Stomach (tissue), 8 donors: ENCODE measurements at regions not wholly inside any gene's neighbourhood (a gene's known extent, or its start where the extent isn't known, plus 50 kb on each side); places are given as distances from the start of the nearest gene placed in this dataset.
A peak's percentile ranks its signal among the peaks of the same experiment; 100 is the strongest.

Experiments
- DNase-seq, 2 donors: peaks; one replicate each; pipeline versions ENCODE4 v3.0.0 to v3.0.0-alpha.2; 2013 to 2019
- H3K27ac ChIP-seq, 5 donors: fragments of 200-600 bp in 4 of 5; sonication (generic) in 4 of 5; one replicate each; pipeline ENCODE4 v1.5.1; 2013 to 2019; ENCODE audit warnings: mild to moderate bottlenecking in 1 of 5, moderate library complexity in 1 of 5
- H3K27me3 ChIP-seq, 3 donors: fragments of 200-600 bp; sonication (generic); one replicate each; pipeline ENCODE4 v1.5.1; 2017 to 2019; ENCODE audit warnings: mixed run types in 1 of 3
- H3K36me3 ChIP-seq, 4 donors: fragments of 200-600 bp; sonication (generic); 1 replicate in 3 of 4; 2 replicates in 1 of 4; pipeline ENCODE4 v1.5.1; 2016 to 2019
- H3K4me1 ChIP-seq, 4 donors: fragments of 200-600 bp; sonication (generic); one replicate each; pipeline ENCODE4 v1.5.1; 2016 to 2019
- H3K4me3 ChIP-seq, 4 donors: fragments of 200-600 bp; sonication (generic) in 3 of 4; one replicate each; pipeline ENCODE4 v1.5.1; 2016 to 2019; ENCODE audit warnings: mild to moderate bottlenecking in 1 of 4
- H3K9me3 ChIP-seq, 4 donors: fragments of 200-600 bp; sonication (generic); one replicate each; pipeline ENCODE4 v1.5.1; 2016 to 2019
- EP300 ChIP-seq: sonication (generic); formaldehyde crosslinking; IDR thresholded peaks from one replicate; pipeline ENCODE4 v1.6.1; 2017; ENCODE audit warnings: antibody characterized with exemption
- POLR2A ChIP-seq, 4 donors: fragments of 450-650 bp; IDR thresholded peaks; one replicate each; pipeline ENCODE4 v1.6.1; 2016; ENCODE audit warnings: antibody characterized with exemption in 4 of 4, control low read depth in 2 of 4, mild to moderate bottlenecking in 1 of 4, moderate library complexity in 1 of 4
- POLR2AphosphoS5 ChIP-seq, 3 donors: sonication (generic); formaldehyde crosslinking; IDR thresholded peaks; one replicate each; pipeline ENCODE4 v1.6.1; 2016; ENCODE audit warnings: antibody characterized with exemption in 3 of 3
- WGBS, 5 donors: extraction: QIAGEN DNeasy Blood & Tissue Kit in 3 of 5; methylation state at CpG; one replicate each; pipeline versions ENCODE4 v1.1.5 to v1.1.7; 2013 to 2018; 5-methylcytosine and 5-hydroxymethylcytosine counted together
- intact Hi-C: fragments of 100-400 bp; cut with DNase I; formaldehyde crosslinking; loops from one replicate; pipeline ENCODE4 v1.15.1; 2023; ENCODE audit warnings: low total_unique reads
- TF ChIP-seq, protein P1 (sequence below), 7 experiments: fragments of 450-650 bp in 4 of 7; fragments of 200-600 bp in 3 of 7; sonication (generic) in 3 of 7; IDR thresholded peaks; one replicate each; pipeline ENCODE4 v1.5.1; 2016 to 2019; ENCODE audit warnings: antibody characterized with exemption in 7 of 7, control low read depth in 2 of 7, mild to moderate bottlenecking in 1 of 7
- donor health status: healthy with polysubstance abuse.
- donor health status: Bipolar disorder and iron deficiency.
- donor health status: healthy.

DNA sequence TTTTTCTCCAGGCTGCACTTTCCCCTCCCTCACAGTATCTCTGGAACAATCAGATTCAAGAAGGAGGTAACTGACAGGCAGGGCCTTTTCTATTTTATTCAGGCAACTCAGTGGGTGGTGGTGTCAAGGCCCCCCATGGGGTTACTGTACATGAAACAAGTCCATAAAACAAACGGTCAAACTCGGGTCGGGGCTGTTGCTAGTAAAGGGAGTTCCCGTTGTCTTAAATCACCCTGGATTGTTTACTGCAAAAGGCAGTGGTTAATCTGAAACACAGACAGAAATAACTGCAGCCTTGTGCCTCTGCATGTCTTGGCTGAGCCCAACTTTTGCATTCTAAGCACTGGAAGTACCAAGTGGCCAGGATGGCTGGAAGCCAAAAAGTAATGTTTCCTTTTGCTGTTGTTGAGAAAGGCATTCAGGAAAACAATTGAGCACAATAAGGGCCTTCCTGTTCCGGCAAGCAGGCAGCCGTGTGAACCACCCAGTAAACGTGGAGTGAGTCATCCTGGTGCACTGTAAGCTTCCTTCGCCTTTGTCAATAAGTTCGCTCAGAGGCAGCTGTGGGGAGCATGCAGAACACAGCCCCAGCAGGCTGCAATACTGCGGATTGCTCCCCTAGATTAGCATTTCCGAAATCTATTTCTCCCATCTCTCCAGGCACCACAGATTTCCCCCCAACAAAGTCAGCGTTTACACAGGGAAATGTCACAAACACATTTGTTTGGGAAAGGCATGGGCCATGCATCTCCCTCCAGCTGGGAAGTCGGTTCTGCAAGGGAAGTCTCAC is 149.6 kb downstream of the IRS1 start:
- peak overlapping the region; percentile 51 to 86 (median 74) for H3K27ac ChIP-seq
- peak; percentile 79 to 94 for DNase-seq
- no peak overlapping the region for H3K4me3 ChIP-seq
- no peaks in the 10 kb centered on the region for H3K27me3 ChIP-seq
- H3K4me1 ChIP-seq = peaks cover 17 to 32% (median 26%) of the 10 kb centered on the region in 4 donors
- TF ChIP-seq EP300 (peak; percentile 3), POLR2A (IDR thresholded peaks at IDR 0.05) (no peak), POLR2AphosphoS5 (IDR thresholded peaks at IDR 0.05) (peak; percentile 65 to 96 (median 79))
- TF ChIP-seq, protein P1, sequence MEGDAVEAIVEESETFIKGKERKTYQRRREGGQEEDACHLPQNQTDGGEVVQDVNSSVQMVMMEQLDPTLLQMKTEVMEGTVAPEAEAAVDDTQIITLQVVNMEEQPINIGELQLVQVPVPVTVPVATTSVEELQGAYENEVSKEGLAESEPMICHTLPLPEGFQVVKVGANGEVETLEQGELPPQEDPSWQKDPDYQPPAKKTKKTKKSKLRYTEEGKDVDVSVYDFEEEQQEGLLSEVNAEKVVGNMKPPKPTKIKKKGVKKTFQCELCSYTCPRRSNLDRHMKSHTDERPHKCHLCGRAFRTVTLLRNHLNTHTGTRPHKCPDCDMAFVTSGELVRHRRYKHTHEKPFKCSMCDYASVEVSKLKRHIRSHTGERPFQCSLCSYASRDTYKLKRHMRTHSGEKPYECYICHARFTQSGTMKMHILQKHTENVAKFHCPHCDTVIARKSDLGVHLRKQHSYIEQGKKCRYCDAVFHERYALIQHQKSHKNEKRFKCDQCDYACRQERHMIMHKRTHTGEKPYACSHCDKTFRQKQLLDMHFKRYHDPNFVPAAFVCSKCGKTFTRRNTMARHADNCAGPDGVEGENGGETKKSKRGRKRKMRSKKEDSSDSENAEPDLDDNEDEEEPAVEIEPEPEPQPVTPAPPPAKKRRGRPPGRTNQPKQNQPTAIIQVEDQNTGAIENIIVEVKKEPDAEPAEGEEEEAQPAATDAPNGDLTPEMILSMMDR (IDR thresholded peaks at IDR 0.05) = no peak
- intact Hi-C loops = no loop called here
- peaks cover 0 to 7% (median 0%) of the 10 kb centered on the region in 4 donors for H3K9me3 ChIP-seq
- 4 to 11% (median 7%) methylated on average over 13 of the region's 13 CpGs for WGBS, 5 donors
- H3K36me3 ChIP-seq = no peaks in the 10 kb centered on the region

DNA sequence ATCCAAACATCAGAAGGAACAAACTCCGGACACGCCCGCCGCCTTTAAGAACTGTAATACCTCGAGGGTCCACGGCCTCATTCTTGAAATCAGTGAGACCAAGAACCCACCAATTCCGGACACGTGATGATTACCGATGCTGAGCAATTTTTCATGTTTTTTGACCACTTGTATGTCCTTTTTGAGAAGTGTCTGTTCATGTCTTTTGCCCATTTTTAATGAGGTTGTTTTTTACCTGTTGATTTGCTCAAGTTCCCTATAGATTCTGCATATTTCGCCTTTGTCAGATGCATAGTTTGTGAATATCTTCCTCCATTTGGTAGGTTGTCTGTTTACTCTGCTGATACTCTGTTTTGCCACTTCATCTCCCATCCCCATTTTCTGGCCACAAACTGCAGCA is 150.4 kb downstream of the IRS1 start:
- peaks cover 0 to 7% (median 0%) of the 10 kb centered on the region in 4 donors for H3K9me3 ChIP-seq
- no peak overlapping the region for H3K4me3 ChIP-seq
- H3K4me1 ChIP-seq = peaks cover 17 to 32% (median 26%) of the 10 kb centered on the region in 4 donors
- no peaks in the 10 kb centered on the region for H3K27me3 ChIP-seq
- H3K36me3 ChIP-seq = no peaks in the 10 kb centered on the region
- H3K27ac ChIP-seq = peak overlapping the region; percentile 51 to 86 (median 74)
- WGBS, 5 donors = 96 to 98% (median 97%) methylated on average over 10 of the region's 10 CpGs
- no peak for DNase-seq
- TF ChIP-seq POLR2A (IDR thresholded peaks at IDR 0.05) (no peak), EP300 (no peak), POLR2AphosphoS5 (IDR thresholded peaks at IDR 0.05) (no peak)
- intact Hi-C loops = no loop called here

DNA sequence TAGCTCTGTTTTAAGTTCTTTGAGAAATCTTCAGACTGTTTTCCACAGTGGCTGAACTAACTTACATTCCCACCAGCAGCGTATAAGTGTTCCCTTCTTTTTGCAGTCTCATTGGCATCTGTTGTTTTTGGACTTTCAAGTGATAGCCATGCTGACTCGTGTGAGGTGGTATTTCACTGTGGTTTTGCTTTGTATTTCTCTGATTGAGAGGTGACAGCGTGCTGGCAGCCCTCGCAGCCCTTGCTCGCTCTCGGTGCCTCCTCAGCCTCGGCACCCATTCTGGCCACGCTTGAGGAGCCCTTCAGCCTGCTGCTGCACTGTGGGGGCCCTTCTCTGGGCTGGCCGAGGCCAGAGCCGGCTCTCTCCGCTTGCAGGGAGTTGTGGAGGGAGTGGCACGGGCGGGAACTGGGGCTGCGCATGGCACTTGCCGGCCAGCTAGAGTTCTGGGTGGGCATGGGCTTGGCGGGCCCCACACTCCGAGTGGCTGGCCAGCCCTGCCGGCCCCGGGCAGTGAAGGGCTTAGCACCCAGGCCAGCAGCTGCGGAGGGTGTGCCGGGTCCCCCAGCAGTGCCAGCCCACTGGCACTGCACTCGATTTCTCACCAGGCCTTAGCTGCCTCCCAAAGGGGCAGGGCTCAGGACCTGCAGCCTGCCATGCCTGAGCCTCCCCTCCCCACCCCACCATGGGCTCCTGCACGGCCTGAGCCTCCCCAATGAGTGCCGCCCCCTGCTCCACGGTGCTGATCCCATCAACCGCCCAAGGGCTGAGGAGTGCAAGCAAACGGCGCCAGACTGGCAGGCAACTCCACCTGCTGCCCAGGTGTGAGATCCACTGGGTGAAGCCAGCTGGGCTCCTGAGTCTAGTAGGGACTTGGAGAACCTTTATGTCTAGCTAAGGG is 151.8 kb downstream of the IRS1 start:
- H3K9me3 ChIP-seq = peaks cover 0 to 7% (median 0%) of the 10 kb centered on the region in 4 donors
- no peaks in the 10 kb centered on the region for H3K36me3 ChIP-seq
- H3K27me3 ChIP-seq = no peaks in the 10 kb centered on the region
- H3K4me1 ChIP-seq = peaks cover 17 to 28% (median 24%) of the 10 kb centered on the region in 4 donors
- no peak overlapping the region for H3K27ac ChIP-seq
- no peak for TF ChIP-seq POLR2A (IDR thresholded peaks at IDR 0.05)
- no peak for TF ChIP-seq EP300
- TF ChIP-seq, protein P1 (IDR thresholded peaks at IDR 0.05) = no peak
- no peak for TF ChIP-seq POLR2AphosphoS5 (IDR thresholded peaks at IDR 0.05)
- intact Hi-C loops = no loop called here
- 82 to 89% (median 86%) methylated on average over 24 to 28 of the region's 28 CpGs for WGBS, 5 donors
- H3K4me3 ChIP-seq = no peak overlapping the region
- DNase-seq = no peak

DNA sequence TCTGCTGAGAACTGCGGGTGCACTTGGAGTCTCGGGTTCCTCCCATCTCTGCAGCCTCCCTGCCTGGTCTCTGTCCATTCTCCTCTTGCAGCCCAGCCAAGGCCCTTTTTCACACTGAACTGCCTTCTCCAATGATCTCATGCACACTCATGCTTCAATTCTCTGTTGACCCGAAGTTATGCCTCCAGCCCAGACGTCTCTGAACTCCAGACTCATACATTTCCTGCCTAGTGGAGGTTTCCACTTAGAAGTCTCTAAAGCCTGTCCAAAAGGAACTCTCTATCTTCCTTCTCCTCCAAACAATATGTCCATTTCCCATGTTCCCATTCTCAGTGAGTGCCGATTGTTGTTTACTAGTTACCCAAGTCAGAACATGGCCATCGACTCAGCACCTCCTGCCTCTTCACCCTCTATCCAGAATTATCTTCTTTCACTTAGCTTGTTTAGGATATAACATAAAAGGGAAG is 155.2 kb downstream of the IRS1 start:
- no peak overlapping the region for H3K27ac ChIP-seq
- H3K4me3 ChIP-seq = no peak overlapping the region
- peak in 1 of 2 donors; percentile 71 for DNase-seq
- H3K27me3 ChIP-seq = no peaks in the 10 kb centered on the region
- 45 to 69% (median 64%) methylated on average over 6 of the region's 6 CpGs for WGBS, 5 donors
- H3K36me3 ChIP-seq = no peaks in the 10 kb centered on the region
- H3K4me1 ChIP-seq = peaks cover under 1 to 3% (median under 1%) of the 10 kb centered on the region in 4 donors
- intact Hi-C loops = no loop called here
- TF ChIP-seq POLR2AphosphoS5 (IDR thresholded peaks at IDR 0.05) (no peak), EP300 (no peak), POLR2A (IDR thresholded peaks at IDR 0.05) (no peak)
- TF ChIP-seq, protein P1 (IDR thresholded peaks at IDR 0.05) = no peak
- H3K9me3 ChIP-seq = peaks cover 0 to 13% (median 6%) of the 10 kb centered on the region in 4 donors
